Activated naive CD4-positive, alpha-beta T cell treated with anti-CD3 and anti-CD28 coated beads, Interleukin-2, amount 10 ng/mL, durations not matched to agents 7 days and 5 days (primary cell): ENCODE measurements at regions not wholly inside any gene's neighbourhood (a gene's known extent, or its start where the extent isn't known, plus 50 kb on each side); places are given as distances from the start of the nearest gene placed in this dataset.

Source experiments
- CTCF ChIA-PET: fragments of 350-600 bp; sonication (Branson Sonifier 250); formaldehyde crosslinking; loops from one replicate; lab custom pipeline; 2021; ENCODE audit warnings: antibody characterized with exemption; lab: Charles Lee
- DNase-seq: peaks from one replicate; pipeline ENCODE4 v3.0.0-alpha.2; 2020
- H3K27ac Mint-ChIP-seq: one replicate; pipeline ENCODE4 v1.8.0; 2021; ENCODE audit warnings: mild to moderate bottlenecking, moderate library complexity, mixed read lengths
- H3K27me3 Mint-ChIP-seq: one replicate; pipeline ENCODE4 v1.8.0; 2021; ENCODE audit warnings: mild to moderate bottlenecking, mixed read lengths
- H3K36me3 Mint-ChIP-seq: one replicate; pipeline ENCODE4 v1.8.0; 2021; ENCODE audit warnings: mixed read lengths
- H3K4me1 Mint-ChIP-seq: one replicate; pipeline ENCODE4 v1.8.0; 2021; ENCODE audit warnings: mixed read lengths
- H3K4me3 Mint-ChIP-seq: one replicate; pipeline ENCODE4 v1.8.0; 2021; ENCODE audit warnings: mild to moderate bottlenecking, moderate library complexity, mixed read lengths
- H3K9me3 Mint-ChIP-seq: one replicate; pipeline ENCODE4 v1.8.0; 2021; ENCODE audit warnings: mixed read lengths

DNA sequence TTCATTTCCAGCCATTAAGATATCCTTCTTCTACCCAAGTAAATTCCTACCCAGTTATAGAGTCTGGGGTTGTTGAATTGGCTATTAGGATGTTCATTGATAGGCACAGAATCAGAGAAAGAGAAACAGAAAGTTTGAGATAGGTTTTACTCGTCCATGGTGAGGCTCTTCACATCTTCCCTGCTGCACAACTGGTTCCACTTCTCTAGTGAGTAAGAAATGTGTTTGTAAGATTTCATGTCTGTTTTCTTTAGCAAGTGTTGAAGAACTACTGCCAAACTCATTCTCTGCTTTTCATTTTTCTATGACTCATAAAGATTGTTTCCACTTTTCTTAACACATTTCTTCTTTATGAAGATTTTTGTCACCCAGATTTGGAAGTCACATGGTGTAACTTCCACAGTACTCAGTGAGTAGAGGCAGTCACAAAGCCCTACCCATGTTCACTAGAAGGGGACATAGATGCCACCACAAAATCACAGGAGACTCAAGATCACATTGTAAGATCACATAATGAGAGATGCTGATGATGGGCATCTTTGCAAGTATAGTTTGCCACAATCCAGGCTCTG, 152.3 kb downstream of the SNX7 start:
- H3K4me3 Mint-ChIP-seq: no peak overlapping the region
- H3K4me1 Mint-ChIP-seq: peaks cover 11% of the 10 kb centered on the region

DNA sequence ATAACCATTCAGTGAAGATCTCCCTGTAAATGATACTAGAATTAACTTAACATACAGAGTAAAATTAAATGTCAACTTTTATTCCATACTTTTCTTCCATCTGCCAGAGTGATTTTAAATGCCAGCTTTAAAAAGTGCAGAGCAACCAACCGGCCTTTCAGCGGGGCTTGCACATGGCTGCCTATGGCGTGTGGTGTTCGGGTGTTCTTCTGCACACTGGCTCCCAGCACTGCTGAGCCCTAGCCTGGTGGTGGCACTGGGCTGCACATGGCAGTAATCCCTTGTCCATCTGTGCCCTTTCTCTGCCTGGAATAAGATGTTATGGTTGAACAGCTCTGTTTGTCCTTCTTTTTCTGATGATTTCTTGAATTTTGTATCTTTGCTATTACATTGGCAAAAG, 156.3 kb downstream of the SNX7 start:
- H3K4me1 Mint-ChIP-seq: peaks cover 11% of the 10 kb centered on the region
- H3K27me3 Mint-ChIP-seq: no peaks in the 10 kb centered on the region
- CTCF ChIA-PET: interaction anchor here (1.1 kb wide), 1 partner anchor 66 kb away, joined by 3 read pairs; no protein-coding TSS in a partner anchor
- no peak for DNase-seq
- H3K4me3 Mint-ChIP-seq: no peak overlapping the region
- H3K9me3 Mint-ChIP-seq: no peaks in the 10 kb centered on the region
- no peaks in the 10 kb centered on the region for H3K36me3 Mint-ChIP-seq
- H3K27ac Mint-ChIP-seq: no peak overlapping the region

More for the DNA sequence above, 152.3 kb downstream of the SNX7 start:
- DNase-seq: no peak
- Mint-ChIP-seq H3K9me3 (peaks cover 16% of the 10 kb centered on the region), H3K27ac (no peak overlapping the region), H3K36me3 (peaks cover 3% of the 10 kb centered on the region), H3K27me3 (no peaks in the 10 kb centered on the region)
- CTCF ChIA-PET: no interaction called here

DNA sequence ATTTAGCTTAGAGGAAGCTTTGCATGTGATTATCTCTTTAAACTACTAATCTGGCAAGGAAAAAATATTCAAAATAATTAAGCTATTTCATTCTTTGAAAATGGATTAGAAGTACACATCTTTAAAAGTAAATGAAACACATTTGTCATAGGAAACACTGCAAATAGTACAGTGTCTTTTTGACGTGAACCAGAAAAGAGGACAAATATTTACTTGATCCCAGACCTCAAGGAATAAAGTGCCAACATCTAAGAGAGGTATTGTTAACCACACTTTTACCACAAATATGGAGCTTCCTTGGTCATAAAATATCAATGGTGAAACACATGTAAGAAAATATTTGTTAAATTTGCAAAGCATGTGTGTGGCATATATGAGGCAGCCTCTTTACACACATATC, 159.9 kb downstream of the SNX7 start:
- H3K36me3 Mint-ChIP-seq: no peaks in the 10 kb centered on the region
- CTCF ChIA-PET: no interaction called here
- no peaks in the 10 kb centered on the region for H3K27me3 Mint-ChIP-seq
- no peak for DNase-seq
- H3K4me1 Mint-ChIP-seq: no peaks in the 10 kb centered on the region
- no peaks in the 10 kb centered on the region for H3K9me3 Mint-ChIP-seq
- H3K4me3 Mint-ChIP-seq: no peak overlapping the region
- no peak overlapping the region for H3K27ac Mint-ChIP-seq

DNA sequence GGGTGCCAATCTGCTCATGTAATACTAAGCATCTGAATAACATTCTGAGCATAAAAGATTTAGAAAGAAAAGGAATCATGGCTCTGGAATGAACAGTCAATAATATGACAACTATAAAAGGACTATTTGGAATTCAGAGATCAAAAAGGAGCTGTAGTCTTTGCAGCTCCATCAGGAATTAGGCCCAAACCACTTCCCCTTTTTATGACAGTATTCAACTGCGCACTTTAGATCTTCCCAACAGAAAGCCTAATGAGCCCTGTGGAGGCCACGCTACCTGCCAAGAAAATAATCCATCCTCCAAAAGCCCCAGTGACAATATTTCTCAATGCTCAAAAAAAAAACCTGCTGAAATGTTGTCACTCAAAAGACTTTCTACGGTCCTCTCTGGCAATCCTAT, 163.2 kb downstream of the SNX7 start:
- no peak overlapping the region for H3K4me3 Mint-ChIP-seq
- H3K27me3 Mint-ChIP-seq: no peaks in the 10 kb centered on the region
- no peaks in the 10 kb centered on the region for H3K36me3 Mint-ChIP-seq
- DNase-seq: no peak
- no peaks in the 10 kb centered on the region for H3K4me1 Mint-ChIP-seq
- CTCF ChIA-PET: no interaction called here
- H3K27ac Mint-ChIP-seq: no peak overlapping the region
- H3K9me3 Mint-ChIP-seq: peaks cover under 1% of the 10 kb centered on the region

DNA sequence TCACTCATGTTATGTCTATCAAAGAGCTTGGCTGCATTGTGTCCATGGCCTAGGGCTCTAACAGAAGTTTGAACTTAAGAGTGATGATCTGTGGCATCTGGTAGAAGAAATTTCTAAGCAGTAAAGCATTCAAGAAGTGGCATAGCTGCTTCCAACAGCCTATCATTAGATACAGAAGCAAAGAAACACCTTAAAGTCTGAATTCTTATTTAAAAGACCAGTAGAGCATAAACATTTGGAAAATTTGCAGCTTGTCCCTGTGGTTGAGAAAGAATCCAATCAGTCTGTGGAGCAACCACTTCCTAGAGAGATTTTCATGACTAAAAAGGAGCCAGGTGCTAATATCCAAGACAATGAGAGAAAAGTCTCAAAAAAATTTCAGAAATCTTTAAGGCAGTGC, 165.5 kb downstream of the SNX7 start:
- Mint-ChIP-seq H3K9me3 (peaks cover 6% of the 10 kb centered on the region), H3K27ac (no peak overlapping the region), H3K4me1 (no peaks in the 10 kb centered on the region), H3K27me3 (no peaks in the 10 kb centered on the region), H3K4me3 (no peak overlapping the region), H3K36me3 (no peaks in the 10 kb centered on the region)
- CTCF ChIA-PET: no interaction called here
- no peak for DNase-seq

DNA sequence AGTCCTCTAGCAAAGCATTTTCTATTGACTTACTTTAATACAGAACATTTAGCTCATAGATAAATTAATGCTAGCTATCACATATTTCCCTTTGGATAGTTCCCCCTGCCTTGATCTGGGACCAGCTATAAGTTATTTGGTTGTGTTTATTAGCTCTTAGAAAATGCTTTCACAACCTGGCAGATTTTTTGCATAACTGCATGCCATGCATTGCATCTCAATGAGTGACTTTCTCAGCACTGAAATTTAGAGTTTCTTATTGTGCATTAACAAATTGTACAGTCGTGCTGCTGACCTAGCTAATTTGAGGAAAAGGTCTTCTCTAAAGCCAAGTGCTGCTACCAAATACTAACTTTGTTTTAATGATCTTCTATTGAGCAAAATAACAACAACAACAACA, 164.8 kb downstream of the PLPPR5 start:
- Mint-ChIP-seq H3K27me3 (no peaks in the 10 kb centered on the region), H3K9me3 (peaks cover 3% of the 10 kb centered on the region), H3K4me1 (peaks cover 10% of the 10 kb centered on the region), H3K36me3 (no peaks in the 10 kb centered on the region), H3K27ac (no peak overlapping the region), H3K4me3 (no peak overlapping the region)
- DNase-seq: no peak
- CTCF ChIA-PET: no interaction called here
